Chondrocyte (in vitro differentiated cells): ENCODE measurements at regions not wholly inside any gene's neighbourhood (a gene's known extent, or its start where the extent isn't known, plus 50 kb on each side); places are given as distances from the start of the nearest gene placed in this dataset.

Experiments used
- DNase-seq: peaks from one replicate; pipeline ENCODE4 v3.0.0; 2021; ENCODE audit warnings: mixed read lengths, low spot score
- H3K27ac Mint-ChIP-seq: one replicate; pipeline ENCODE4 v1.8.0; 2021; ENCODE audit warnings: mild to moderate bottlenecking, moderate library complexity, mixed read lengths; ENCODE audit not compliant: unreplicated experiment
- H3K27me3 Mint-ChIP-seq: 2 replicates; pipeline ENCODE4 v1.8.0; 2021; ENCODE audit warnings: low read depth, mixed read lengths
- H3K36me3 Mint-ChIP-seq: 2 replicates; pipeline ENCODE4 v1.8.0; 2021; ENCODE audit warnings: low read depth, mixed read lengths
- H3K4me1 Mint-ChIP-seq: 2 replicates; pipeline ENCODE4 v1.8.0; 2021; ENCODE audit warnings: low read depth, mild to moderate bottlenecking, mixed read lengths
- H3K4me3 Mint-ChIP-seq: one replicate; pipeline ENCODE4 v1.8.0; 2021; ENCODE audit warnings: mild to moderate bottlenecking, moderate library complexity, mixed read lengths; ENCODE audit not compliant: unreplicated experiment
- H3K9me3 Mint-ChIP-seq: 2 replicates; pipeline ENCODE4 v1.8.0; 2021; ENCODE audit warnings: low read depth, mixed read lengths
- TF ChIP-seq, protein P1 (sequence below): fragments of 200-600 bp; sonication (generic); IDR thresholded peaks from 2 replicates; pipeline ENCODE4 v1.5.0; 2021; ENCODE audit warnings: antibody characterized with exemption, mild to moderate bottlenecking, moderate library complexity

DNA sequence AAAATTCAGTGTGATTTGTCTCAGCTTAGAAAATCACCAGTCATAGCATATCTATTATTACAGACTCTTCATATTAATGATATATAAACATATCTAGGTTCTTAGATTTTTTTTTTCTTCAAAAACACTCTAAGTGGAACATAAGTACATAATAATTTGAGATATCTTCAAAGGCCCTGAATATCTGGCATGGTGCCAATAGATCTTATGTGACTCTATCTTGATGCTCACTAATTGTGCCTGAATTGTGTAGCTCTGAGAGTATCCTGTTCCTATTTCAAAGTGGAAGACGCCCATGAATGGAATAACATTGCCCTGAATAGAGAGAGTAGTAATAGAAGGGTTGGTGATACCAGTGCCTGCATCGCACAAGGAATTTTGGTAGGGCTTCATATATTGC lies 1312.7 kb upstream of the USP15 start:
- H3K27me3 Mint-ChIP-seq, result peaks cover 3% of the 10 kb centered on the region
- no peak for DNase-seq
- H3K36me3 Mint-ChIP-seq, result no peaks in the 10 kb centered on the region
- no peak overlapping the region for H3K27ac Mint-ChIP-seq
- TF ChIP-seq, protein P1, sequence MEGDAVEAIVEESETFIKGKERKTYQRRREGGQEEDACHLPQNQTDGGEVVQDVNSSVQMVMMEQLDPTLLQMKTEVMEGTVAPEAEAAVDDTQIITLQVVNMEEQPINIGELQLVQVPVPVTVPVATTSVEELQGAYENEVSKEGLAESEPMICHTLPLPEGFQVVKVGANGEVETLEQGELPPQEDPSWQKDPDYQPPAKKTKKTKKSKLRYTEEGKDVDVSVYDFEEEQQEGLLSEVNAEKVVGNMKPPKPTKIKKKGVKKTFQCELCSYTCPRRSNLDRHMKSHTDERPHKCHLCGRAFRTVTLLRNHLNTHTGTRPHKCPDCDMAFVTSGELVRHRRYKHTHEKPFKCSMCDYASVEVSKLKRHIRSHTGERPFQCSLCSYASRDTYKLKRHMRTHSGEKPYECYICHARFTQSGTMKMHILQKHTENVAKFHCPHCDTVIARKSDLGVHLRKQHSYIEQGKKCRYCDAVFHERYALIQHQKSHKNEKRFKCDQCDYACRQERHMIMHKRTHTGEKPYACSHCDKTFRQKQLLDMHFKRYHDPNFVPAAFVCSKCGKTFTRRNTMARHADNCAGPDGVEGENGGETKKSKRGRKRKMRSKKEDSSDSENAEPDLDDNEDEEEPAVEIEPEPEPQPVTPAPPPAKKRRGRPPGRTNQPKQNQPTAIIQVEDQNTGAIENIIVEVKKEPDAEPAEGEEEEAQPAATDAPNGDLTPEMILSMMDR, result no peak
- H3K9me3 Mint-ChIP-seq, result no peaks in the 10 kb centered on the region
- H3K4me3 Mint-ChIP-seq, result no peak overlapping the region
- no peaks in the 10 kb centered on the region for H3K4me1 Mint-ChIP-seq

DNA sequence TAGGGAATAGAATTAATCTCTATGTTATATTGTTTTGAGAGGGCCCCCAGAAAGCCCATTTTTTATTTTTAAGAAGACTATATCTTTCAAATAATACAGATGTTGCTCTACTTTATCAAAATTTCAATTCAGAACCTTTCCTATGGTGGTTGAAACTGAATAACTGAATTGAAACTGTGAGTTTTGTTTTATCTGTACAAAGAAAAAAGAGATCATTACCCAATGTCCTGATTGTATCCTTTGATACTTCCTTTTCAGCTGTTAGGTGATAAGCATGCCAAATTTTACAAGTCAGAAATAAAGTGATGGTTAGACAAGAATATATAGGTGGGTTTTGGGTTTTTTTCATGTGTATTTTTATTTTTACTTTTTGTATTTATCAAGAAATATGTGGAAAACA lies 1293.1 kb upstream of the USP15 start:
- H3K27me3 Mint-ChIP-seq, result peaks cover 2% of the 10 kb centered on the region
- H3K36me3 Mint-ChIP-seq, result no peaks in the 10 kb centered on the region
- TF ChIP-seq, protein P1, result no peak
- no peaks in the 10 kb centered on the region for H3K9me3 Mint-ChIP-seq
- H3K4me1 Mint-ChIP-seq, result no peaks in the 10 kb centered on the region
- H3K27ac Mint-ChIP-seq, result no peak overlapping the region
- H3K4me3 Mint-ChIP-seq, result no peak overlapping the region
- no peak for DNase-seq

DNA sequence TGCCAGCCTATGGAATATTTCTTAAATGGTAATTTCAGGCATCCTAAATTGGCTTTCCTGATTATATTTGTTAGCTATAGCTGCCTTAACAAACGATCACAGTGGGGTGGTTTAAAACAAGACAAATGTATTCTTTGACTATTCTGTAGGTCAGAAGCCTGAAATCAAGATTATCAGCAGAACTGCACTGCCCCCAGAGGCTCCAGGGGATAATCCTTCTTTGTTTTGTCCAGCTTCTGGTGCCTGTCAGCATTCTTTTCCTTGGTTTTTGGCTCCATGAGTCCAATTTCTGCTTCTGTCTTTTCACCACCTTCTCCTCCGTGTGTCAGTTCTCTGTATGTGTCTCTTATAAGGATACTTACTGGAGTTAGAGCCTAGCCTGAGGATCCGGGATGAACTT lies 1282.2 kb upstream of the USP15 start:
- no peak overlapping the region for H3K27ac Mint-ChIP-seq
- TF ChIP-seq, protein P1, result no peak

DNA sequence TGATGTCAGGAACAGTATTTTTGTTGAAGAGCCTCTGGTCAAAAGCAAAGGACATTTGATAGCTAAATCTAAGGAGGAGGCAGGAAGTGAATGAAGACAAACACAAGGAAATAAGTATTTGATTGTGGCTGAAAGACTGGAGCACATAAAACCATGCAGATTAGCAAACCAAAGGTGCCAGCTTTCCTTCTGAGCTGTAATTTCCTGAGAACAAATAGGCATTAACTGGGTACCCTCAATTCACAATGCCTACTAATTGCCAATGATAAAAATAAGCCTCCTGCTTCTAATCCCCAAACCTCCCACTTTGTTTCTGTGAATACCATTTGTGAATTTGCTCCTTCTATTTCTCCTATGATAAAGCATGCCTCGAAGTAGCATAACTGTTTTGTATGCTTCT lies 1279.6 kb upstream of the USP15 start:
- no peaks in the 10 kb centered on the region for H3K27me3 Mint-ChIP-seq
- no peak for DNase-seq
- H3K36me3 Mint-ChIP-seq, result no peaks in the 10 kb centered on the region
- TF ChIP-seq, protein P1, result no peak
- no peak overlapping the region for H3K4me3 Mint-ChIP-seq
- peaks cover 8% of the 10 kb centered on the region for H3K9me3 Mint-ChIP-seq
- H3K4me1 Mint-ChIP-seq, result no peaks in the 10 kb centered on the region
- H3K27ac Mint-ChIP-seq, result no peak overlapping the region

More for the DNA sequence above, 1282.2 kb upstream of the USP15 start:
- DNase-seq, result no peak
- no peaks in the 10 kb centered on the region for H3K36me3 Mint-ChIP-seq
- H3K9me3 Mint-ChIP-seq, result no peaks in the 10 kb centered on the region
- no peaks in the 10 kb centered on the region for H3K27me3 Mint-ChIP-seq
- no peaks in the 10 kb centered on the region for H3K4me1 Mint-ChIP-seq
- no peak overlapping the region for H3K4me3 Mint-ChIP-seq

DNA sequence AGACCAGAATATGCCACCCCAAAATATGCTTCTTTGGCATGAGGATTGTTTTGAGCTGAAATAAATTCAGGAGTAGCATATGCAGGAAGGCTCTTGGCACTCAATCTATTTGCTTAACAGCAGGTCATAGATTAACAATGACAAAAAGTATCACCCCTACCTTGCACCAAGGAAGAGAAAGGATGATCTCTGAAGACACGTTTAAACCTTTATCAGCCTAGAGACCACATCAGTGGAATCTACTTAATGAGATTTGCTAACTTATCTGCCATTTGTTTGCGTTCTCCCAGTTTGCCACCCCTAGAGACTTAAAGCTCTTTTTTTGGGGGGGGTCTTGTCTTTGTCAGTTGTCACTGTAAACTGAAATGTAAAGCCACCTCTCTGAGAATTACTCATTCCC lies 1278.7 kb upstream of the USP15 start:
- Mint-ChIP-seq H3K27ac (no peak overlapping the region), H3K4me3 (no peak overlapping the region), H3K36me3 (no peaks in the 10 kb centered on the region), H3K4me1 (no peaks in the 10 kb centered on the region), H3K27me3 (no peaks in the 10 kb centered on the region), H3K9me3 (peaks cover 8% of the 10 kb centered on the region)
- no peak for DNase-seq
- TF ChIP-seq, protein P1, result no peak
